B cell (primary cell): ENCODE measurements at regions not wholly inside any gene's neighbourhood (a gene's known extent, or its start where the extent isn't known, plus 50 kb on each side); places are given as distances from the start of the nearest gene placed in this dataset.

Experiments
- ATAC-seq: fragments of 200-7000 bp; cut with Tn5 transposase; one replicate; pipeline ENCODE4 v1.10.0; 2021; ENCODE audit warnings: low read depth, mild to moderate bottlenecking, moderate number of reproducible peaks, moderate library complexity
- CTCF ChIA-PET: fragments of 350-600 bp; sonication (Branson Sonifier 250); formaldehyde crosslinking; loops from one replicate; lab custom pipeline; 2021; ENCODE audit warnings: antibody characterized with exemption, inconsistent platforms; lab: Charles Lee
- POLR2A ChIA-PET: fragments of 350-600 bp; sonication (Branson Sonifier 250); formaldehyde crosslinking; loops from one replicate; lab custom pipeline; 2021; ENCODE audit warnings: antibody characterized with exemption; lab: Charles Lee
- DNase-seq: peaks from one replicate; pipeline ENCODE4 v3.0.0; 2013
- H2AFZ ChIP-seq: 2 replicates; pipeline ENCODE4 v1.6.1; 2012; ENCODE audit warnings: mild to moderate bottlenecking, low read depth, low read length; ENCODE audit not compliant: insufficient read depth, poor library complexity, severe bottlenecking
- H3K27ac ChIP-seq, 2 donors: 1 replicate in 1 of 2; 2 replicates in 1 of 2; pipeline ENCODE4 v1.5.1; 2012 to 2013; ENCODE audit warnings: low read length in 2 of 2, mild to moderate bottlenecking in 2 of 2, moderate library complexity in 1 of 2
- H3K27me3 ChIP-seq, 4 experiments: fragments of 200-600 bp in 1 of 4; sonication (generic) in 1 of 4; replicated peaks in 1 of 4; 1 replicate in 2 of 4; 2 replicates in 2 of 4; pipeline versions ENCODE4 v1.6.1 to v1.7.0; 2013 to 2016; ENCODE audit warnings: low read length in 3 of 4, mild to moderate bottlenecking in 2 of 4, mixed read lengths in 1 of 4, moderate library complexity in 1 of 4; ENCODE audit not compliant: insufficient read depth in 4 of 4, control insufficient read depth in 3 of 4; ENCODE audit errors: control extremely low read depth in 1 of 4
- H3K36me3 ChIP-seq, 2 experiments: replicated peaks in 1 of 2; 1 replicate in 1 of 2; 2 replicates in 1 of 2; pipeline versions ENCODE4 v1.6.1 to v1.7.1; 2013; ENCODE audit warnings: low read length in 1 of 2; ENCODE audit not compliant: insufficient read depth in 2 of 2, control insufficient read depth in 1 of 2; ENCODE audit errors: control extremely low read depth in 1 of 2, extremely low read depth in 1 of 2
- H3K4me1 ChIP-seq, 2 donors: fragments of 200-600 bp in 1 of 2; sonication (generic) in 1 of 2; 1 replicate in 1 of 2; 2 replicates in 1 of 2; pipeline versions ENCODE4 v1.5.1 to v1.6.1; 2013 to 2017; ENCODE audit warnings: low read length in 2 of 2; ENCODE audit not compliant: control insufficient read depth in 2 of 2, insufficient read depth in 2 of 2
- H3K4me2 ChIP-seq: replicated peaks from 2 replicates; pipeline ENCODE3; 2012; ENCODE audit warnings: mild to moderate bottlenecking, low read depth, low read length; ENCODE audit not compliant: poor library complexity, severe bottlenecking
- H3K4me3 ChIP-seq, 5 experiments: fragments of 200-600 bp in 1 of 5; sonication (generic) in 1 of 5; 1 replicate in 3 of 5; 2 replicates in 2 of 5; pipeline versions ENCODE4 v1.5.1 to v1.7.0; 2011 to 2016; ENCODE audit warnings: low read length in 4 of 5, mild to moderate bottlenecking in 4 of 5, low read depth in 2 of 5, control low read depth in 1 of 5, moderate library complexity in 1 of 5; ENCODE audit not compliant: insufficient read depth in 1 of 5; ENCODE audit errors: control extremely low read depth in 1 of 5, extremely low read depth in 1 of 5
- H3K79me2 ChIP-seq: fragments of 200-600 bp; sonication (generic); one replicate; pipeline ENCODE4 v1.6.0; 2016; ENCODE audit warnings: low read length; ENCODE audit not compliant: control insufficient read depth, insufficient read depth
- H3K9ac ChIP-seq: fragments of 200-600 bp; sonication (generic); 2 replicates; pipeline ENCODE4 v1.6.1; 2017; ENCODE audit warnings: mild to moderate bottlenecking, low read length, moderate library complexity
- H3K9me3 ChIP-seq, 3 donors: one replicate each; pipeline versions ENCODE4 v1.6.1 to v1.7.1; 2013; ENCODE audit warnings: low read length in 2 of 3; ENCODE audit not compliant: control insufficient read depth in 2 of 3, insufficient read depth in 1 of 3; ENCODE audit errors: control extremely low read depth in 1 of 3
- H4K20me1 ChIP-seq: 2 replicates; pipeline ENCODE4 v1.6.0; 2012; ENCODE audit warnings: mild to moderate bottlenecking, low read length; ENCODE audit not compliant: insufficient read depth, control insufficient read depth, poor library complexity, severe bottlenecking
- H3K27ac Mint-ChIP-seq: one replicate; pipeline ENCODE4 v1.8.0; 2021; ENCODE audit warnings: mixed read lengths
- H3K27me3 Mint-ChIP-seq: one replicate; pipeline ENCODE4 v1.8.0; 2021; ENCODE audit warnings: mixed read lengths
- H3K4me1 Mint-ChIP-seq: one replicate; pipeline ENCODE4 v1.8.0; 2021; ENCODE audit warnings: mixed read lengths
- H3K4me3 Mint-ChIP-seq: one replicate; pipeline ENCODE4 v1.8.0; 2021; ENCODE audit warnings: mixed read lengths
- H3K9me3 Mint-ChIP-seq: one replicate; pipeline ENCODE4 v1.8.0; 2022; ENCODE audit warnings: mixed read lengths; ENCODE audit not compliant: insufficient read depth
- EZH2 ChIP-seq: IDR thresholded peaks from 2 replicates; pipeline ENCODE4 v1.6.1; 2012; ENCODE audit warnings: borderline replicate concordance, low read depth, mild to moderate bottlenecking, moderate library complexity, low read length; ENCODE audit not compliant: insufficient read depth, poor library complexity, severe bottlenecking
- WGBS: methylation state at CpG from one replicate; pipeline ENCODE4 v1.1.5; 2013; ENCODE audit warnings: missing lambda C conversion rate; ENCODE audit not compliant: insufficient coverage; 5-methylcytosine and 5-hydroxymethylcytosine counted together
- intact Hi-C: fragments of 100-400 bp; cut with micrococcal nuclease; formaldehyde crosslinking; loops from one replicate; pipeline ENCODE4 v1.10.0; 2022
- TF ChIP-seq, protein P1 (sequence below): fragments of 200-600 bp; IDR thresholded peaks from one replicate; pipeline ENCODE4 v1.8.0; 2022; ENCODE audit warnings: antibody characterized with exemption, mild to moderate bottlenecking

DNA sequence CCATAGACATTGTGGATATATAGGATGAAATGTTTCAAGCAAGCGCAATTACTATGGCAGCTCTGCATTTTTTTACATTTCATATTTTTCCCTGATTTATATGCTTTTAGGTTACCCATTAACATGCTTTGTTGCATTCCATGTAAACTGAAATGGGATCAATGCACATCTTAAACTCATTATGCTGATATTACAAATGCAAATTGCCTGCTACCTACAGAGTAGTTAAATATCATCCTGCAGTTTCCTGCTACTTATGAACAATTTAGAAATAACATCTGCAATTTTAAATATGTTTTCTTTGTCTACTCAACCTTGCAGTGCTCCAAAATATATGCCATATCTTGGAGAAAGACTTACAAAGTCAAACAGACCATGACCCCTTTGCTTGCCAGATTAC lies 526.9 kb upstream of the NECTIN3 start:
- ATAC-seq (no peak), DNase-seq (no peak)
- Histone ChIP-seq H2AFZ (no peak overlapping the region), H4K20me1 (no peaks in the 10 kb centered on the region), H3K79me2 (no peaks in the 10 kb centered on the region), H3K4me1 (no peaks in the 10 kb centered on the region), H3K4me2 (no peak overlapping the region), H3K4me3 (no peak overlapping the region), H3K27ac (no peak overlapping the region), H3K27me3 (no peaks in the 10 kb centered on the region), H3K9me3 (no peaks in the 10 kb centered on the region), H3K9ac (no peak overlapping the region), H3K36me3 (no peaks in the 10 kb centered on the region)
- Mint-ChIP-seq H3K4me1 (no peaks in the 10 kb centered on the region), H3K4me3 (no peak overlapping the region), H3K27ac (no peak overlapping the region), H3K27me3 (no peaks in the 10 kb centered on the region), H3K9me3 (peaks cover 2% of the 10 kb centered on the region)
- intact Hi-C loops: no loop called here
- CTCF ChIA-PET: no interaction called here
- WGBS: no CpG with 5 or more reads among the region's 1 CpG
- POLR2A ChIA-PET: no interaction called here
- TF ChIP-seq, protein P1, sequence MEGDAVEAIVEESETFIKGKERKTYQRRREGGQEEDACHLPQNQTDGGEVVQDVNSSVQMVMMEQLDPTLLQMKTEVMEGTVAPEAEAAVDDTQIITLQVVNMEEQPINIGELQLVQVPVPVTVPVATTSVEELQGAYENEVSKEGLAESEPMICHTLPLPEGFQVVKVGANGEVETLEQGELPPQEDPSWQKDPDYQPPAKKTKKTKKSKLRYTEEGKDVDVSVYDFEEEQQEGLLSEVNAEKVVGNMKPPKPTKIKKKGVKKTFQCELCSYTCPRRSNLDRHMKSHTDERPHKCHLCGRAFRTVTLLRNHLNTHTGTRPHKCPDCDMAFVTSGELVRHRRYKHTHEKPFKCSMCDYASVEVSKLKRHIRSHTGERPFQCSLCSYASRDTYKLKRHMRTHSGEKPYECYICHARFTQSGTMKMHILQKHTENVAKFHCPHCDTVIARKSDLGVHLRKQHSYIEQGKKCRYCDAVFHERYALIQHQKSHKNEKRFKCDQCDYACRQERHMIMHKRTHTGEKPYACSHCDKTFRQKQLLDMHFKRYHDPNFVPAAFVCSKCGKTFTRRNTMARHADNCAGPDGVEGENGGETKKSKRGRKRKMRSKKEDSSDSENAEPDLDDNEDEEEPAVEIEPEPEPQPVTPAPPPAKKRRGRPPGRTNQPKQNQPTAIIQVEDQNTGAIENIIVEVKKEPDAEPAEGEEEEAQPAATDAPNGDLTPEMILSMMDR: no peak
- TF ChIP-seq EZH2: no peak

DNA sequence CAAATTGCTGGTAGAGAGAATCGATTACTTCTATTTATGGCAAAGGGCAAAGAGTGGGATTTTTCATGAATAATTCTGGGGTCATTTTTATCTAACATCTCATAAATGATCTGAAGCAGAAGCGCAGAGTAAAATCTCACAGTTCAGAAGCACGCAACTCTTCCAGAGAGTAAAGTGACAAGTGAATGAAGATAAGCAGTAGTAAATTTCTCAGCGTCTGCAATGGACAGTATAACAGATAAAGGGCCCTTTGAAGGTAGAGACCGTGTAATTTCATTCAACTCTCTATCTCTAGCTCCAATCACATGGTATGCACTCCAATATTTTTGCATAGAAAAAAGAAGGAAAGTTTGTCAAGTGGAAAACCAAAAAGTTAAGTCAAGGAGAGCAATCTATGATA lies 521.1 kb upstream of the NECTIN3 start:
- intact Hi-C loops: no loop called here
- no peaks in the 10 kb centered on the region for H3K79me2 ChIP-seq
- no peak for ATAC-seq

More for the DNA sequence above, 521.1 kb upstream of the NECTIN3 start:
- Histone ChIP-seq H3K4me3 (no peak overlapping the region), H3K4me1 (no peaks in the 10 kb centered on the region), H3K27ac (no peak overlapping the region), H3K36me3 (no peaks in the 10 kb centered on the region), H3K9ac (no peak overlapping the region), H3K27me3 (no peaks in the 10 kb centered on the region), H3K9me3 (no peaks in the 10 kb centered on the region), H3K4me2 (no peak overlapping the region), H2AFZ (no peak overlapping the region), H4K20me1 (no peaks in the 10 kb centered on the region)
- DNase-seq: no peak
- CTCF ChIA-PET: no interaction called here
- Mint-ChIP-seq H3K4me3 (no peak overlapping the region), H3K4me1 (no peaks in the 10 kb centered on the region), H3K9me3 (no peaks in the 10 kb centered on the region), H3K27ac (no peak overlapping the region), H3K27me3 (no peaks in the 10 kb centered on the region)
- TF ChIP-seq, protein P1: no peak
- TF ChIP-seq EZH2: no peak
- POLR2A ChIA-PET: no interaction called here
- WGBS: 100% methylated on average over 1 of the region's 5 CpGs
